ENCODE measurements at regions not wholly inside any gene's neighbourhood (a gene's known extent, or its start where the extent isn't known, plus 50 kb on each side); places are given as distances from the start of the nearest gene placed in this dataset.

- TF ChIP-seq, protein P1, sequence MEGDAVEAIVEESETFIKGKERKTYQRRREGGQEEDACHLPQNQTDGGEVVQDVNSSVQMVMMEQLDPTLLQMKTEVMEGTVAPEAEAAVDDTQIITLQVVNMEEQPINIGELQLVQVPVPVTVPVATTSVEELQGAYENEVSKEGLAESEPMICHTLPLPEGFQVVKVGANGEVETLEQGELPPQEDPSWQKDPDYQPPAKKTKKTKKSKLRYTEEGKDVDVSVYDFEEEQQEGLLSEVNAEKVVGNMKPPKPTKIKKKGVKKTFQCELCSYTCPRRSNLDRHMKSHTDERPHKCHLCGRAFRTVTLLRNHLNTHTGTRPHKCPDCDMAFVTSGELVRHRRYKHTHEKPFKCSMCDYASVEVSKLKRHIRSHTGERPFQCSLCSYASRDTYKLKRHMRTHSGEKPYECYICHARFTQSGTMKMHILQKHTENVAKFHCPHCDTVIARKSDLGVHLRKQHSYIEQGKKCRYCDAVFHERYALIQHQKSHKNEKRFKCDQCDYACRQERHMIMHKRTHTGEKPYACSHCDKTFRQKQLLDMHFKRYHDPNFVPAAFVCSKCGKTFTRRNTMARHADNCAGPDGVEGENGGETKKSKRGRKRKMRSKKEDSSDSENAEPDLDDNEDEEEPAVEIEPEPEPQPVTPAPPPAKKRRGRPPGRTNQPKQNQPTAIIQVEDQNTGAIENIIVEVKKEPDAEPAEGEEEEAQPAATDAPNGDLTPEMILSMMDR (optimal IDR thresholded peaks at IDR 0.05 in 1 of 3, IDR thresholded peaks at IDR 0.05 in 1 of 3, conservative IDR thresholded peaks at IDR 0.05 in 1 of 3; ENCODE audit: extremely low read depth in 1 of 3, insufficient read depth in 2 of 3, low read length in 3 of 3): no peak
- TF ChIP-seq EZH2 (IDR thresholded peaks at IDR 0.05; ENCODE audit: low read length): no peak
Measured at GRCh38 chr6:93017213-93017612, 402.1 kb downstream of the EPHA7 start.

Data from keratinocyte (primary cell).